Forelimb muscle (tissue), 1 donor: ENCODE measurements at regions not wholly inside any gene's neighbourhood (a gene's known extent, or its start where the extent isn't known, plus 50 kb on each side); places are given as distances from the start of the nearest gene placed in this dataset.
A peak's percentile ranks its signal among the peaks of the same experiment; 100 is the strongest.

Experiments
- DNase-seq: peaks from one replicate; pipeline ENCODE4 v3.0.0-alpha.2; 2013; ENCODE audit warnings: low read depth

GRCh38 chr18:29083545-29083944 is 906.6 kb upstream of the CDH2 start:
- DNase-seq, result peak; percentile 28

DNA sequence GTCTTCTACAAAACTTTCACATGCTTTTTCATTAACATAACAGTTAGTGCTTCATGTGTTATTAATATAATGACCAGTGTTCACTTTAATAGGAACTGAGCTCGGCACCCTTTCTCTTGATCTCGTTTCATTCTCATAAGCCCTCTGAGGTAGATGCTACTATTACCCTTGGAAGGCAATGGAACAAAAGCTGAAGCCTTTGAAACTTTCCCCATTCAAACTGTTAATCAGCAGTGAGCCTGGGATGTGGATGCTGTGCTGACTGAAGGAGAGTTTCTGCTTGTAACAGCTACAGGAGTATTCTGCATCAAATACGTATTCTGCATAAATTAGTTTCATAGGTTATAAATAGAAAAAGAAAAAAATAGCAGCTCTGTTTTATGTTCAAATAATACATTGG is 904.0 kb upstream of the CDH2 start:
- DNase-seq, result no peak

- DNase-seq, result no peak
These were observed 901.3 kb upstream of the CDH2 start for GRCh38 chr18:29078273-29078672.

DNA sequence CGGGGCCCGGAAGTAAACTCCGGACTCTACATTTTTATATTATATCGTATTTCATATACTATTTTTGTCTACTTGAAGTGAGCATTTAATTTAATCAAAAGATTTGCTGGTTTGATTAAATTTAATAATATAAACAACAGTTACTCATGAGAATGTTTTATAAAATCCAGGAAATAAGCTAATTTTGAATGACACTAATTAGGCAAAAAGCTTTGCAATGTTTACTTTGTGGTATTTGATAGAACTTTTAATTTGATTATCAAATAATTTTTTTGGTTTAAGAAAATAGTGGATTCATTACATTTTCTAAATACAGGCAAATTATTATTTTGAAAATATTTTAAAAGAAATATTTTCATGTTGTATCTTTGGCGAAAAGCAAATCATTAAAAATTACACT is 900.4 kb upstream of the CDH2 start:
- no peak for DNase-seq

DNA sequence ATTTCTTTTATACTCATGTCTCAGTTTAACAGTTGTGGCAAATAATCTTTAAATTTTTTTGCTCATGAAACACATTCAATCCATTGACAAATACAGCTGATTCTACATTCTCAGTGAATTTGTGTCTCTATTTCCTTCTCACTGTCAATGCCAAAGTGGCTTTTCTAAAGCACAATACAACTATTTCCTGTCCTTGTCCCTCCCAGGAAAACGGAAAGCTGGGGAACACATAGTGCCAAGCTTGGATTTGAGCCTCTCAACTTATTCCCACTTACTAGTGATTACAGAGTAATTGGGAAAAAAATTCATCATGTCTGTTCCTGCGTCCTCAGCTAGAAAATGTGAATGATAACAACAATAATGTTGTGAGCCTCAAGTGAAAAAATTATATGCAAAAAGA is 899.7 kb upstream of the CDH2 start:
- DNase-seq, result no peak

DNA sequence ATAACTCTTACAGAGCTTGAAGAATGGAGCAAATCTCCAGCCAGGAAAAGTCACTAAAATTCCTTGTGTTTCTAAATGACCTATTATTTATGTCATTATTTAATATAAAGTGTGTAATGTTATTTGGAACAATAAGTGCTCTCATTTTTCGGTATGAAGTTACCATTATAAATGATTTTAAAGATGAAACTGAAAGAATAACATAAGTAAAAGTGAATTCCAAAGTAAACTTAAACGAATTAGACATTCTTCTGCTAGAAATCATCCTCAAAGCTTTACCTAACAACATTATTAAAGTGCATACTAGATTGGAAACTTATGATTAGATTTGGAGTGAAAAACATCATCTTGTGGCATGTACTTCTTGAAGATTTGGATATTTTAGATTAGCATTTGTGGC is 897.2 kb upstream of the CDH2 start:
- DNase-seq, result no peak

DNA sequence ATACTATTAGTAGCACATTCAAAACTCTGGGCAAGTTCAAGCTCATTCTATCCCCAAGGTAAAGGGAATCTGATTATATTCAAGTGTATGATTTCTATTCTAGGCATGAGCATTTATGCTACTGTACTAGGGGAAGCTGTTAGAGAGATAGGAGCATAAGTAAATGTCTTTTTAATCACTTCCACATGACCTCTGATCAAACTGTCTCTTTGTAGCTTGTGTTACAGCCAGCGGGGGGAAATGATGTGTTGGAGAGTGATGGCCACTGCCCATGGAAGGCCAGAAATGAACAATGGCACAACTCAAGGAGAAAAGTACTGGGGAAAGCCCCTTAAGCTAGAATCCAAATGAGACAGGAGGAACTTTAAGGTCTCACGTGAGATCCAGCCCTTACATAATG is 894.9 kb upstream of the CDH2 start:
- no peak for DNase-seq

DNA sequence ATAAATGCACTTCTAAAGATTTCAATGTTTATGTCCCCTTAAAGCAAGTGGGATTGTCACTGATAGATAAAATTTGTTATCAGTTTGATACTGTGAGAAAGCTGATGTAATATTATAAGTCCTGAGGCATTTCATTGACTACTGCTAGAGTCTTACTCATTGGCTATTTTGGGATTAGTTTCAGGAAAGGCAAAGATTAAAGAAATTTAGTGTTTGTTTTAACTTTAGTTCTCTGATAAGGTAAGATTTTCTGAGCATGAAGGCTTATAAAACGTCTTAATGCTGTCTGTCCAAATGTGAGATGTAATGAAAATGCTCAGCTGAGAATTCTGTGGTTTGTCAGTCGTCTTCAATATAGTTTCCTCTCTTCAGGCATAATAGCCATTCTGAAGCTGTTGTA is 886.4 kb upstream of the CDH2 start:
- DNase-seq, result no peak

DNA sequence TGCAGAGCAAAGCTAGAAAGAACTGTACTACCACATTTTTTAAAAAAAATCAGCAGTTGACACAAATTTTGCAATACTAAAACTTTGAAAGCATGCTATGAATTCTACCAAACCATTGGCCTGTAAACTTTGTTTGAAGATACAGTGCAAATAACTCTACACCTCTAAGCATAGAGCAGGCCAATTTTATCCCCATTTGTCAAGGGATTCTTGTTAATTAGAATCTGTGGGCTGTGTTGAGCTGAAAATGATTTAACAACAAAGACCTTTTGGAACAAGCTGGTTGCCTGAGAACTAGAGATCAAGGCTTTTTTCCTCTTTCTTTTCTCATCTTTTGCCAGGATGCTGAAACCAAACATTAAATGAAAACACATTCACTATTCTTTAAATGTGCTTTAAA is 886.0 kb upstream of the CDH2 start:
- no peak for DNase-seq

GRCh38 chr18:29060349-29060748 is 883.4 kb upstream of the CDH2 start:
- DNase-seq, result no peak

DNA sequence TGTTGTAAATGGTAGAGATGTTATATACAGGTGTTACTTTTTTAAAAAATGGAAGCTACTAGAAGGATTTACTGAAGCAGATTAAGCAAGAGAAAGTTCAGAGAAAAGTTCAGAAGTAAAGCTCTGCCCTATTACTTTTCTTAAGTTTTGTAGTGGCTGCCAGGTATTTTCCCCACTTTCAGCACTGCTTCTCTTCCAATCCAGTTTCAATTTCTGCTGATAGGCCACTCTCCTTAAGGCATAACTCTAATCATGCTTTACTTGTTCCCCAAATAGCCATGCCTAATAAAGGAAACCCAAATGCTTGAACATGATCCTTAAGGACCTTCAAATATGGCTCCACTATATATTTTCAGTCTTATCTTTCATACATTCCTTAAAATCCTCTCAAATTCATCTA is 880.8 kb upstream of the CDH2 start:
- DNase-seq, result no peak

- DNase-seq, result no peak
These were observed 879.9 kb upstream of the CDH2 start for GRCh38 chr18:29056800-29057199.

- DNase-seq, result no peak
These were observed 865.0 kb upstream of the CDH2 start for GRCh38 chr18:29041976-29042375.

- DNase-seq, result no peak
These were observed 857.4 kb upstream of the CDH2 start for GRCh38 chr18:29034113-29034856.

GRCh38 chr18:29028560-29028959 is 851.6 kb upstream of the CDH2 start:
- DNase-seq, result no peak

DNA sequence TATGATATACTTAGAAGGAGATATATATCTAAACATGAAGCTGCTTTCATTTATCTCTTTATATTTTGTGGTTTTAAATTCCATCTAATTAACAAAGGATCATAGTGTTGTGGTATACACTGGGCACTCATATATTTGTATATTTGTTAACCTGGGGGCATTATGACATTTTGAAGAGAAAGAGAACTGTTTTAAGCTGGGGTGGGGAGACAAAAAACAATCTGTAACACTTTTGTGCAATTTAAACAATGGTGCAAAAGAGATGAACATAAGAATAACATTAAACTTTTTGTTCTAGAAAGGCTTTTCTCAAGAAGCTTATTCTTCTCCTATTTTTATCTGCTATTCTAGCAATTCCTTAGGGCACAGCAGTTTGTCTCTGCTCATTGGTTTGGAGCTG is 842.0 kb upstream of the CDH2 start:
- no peak for DNase-seq

DNA sequence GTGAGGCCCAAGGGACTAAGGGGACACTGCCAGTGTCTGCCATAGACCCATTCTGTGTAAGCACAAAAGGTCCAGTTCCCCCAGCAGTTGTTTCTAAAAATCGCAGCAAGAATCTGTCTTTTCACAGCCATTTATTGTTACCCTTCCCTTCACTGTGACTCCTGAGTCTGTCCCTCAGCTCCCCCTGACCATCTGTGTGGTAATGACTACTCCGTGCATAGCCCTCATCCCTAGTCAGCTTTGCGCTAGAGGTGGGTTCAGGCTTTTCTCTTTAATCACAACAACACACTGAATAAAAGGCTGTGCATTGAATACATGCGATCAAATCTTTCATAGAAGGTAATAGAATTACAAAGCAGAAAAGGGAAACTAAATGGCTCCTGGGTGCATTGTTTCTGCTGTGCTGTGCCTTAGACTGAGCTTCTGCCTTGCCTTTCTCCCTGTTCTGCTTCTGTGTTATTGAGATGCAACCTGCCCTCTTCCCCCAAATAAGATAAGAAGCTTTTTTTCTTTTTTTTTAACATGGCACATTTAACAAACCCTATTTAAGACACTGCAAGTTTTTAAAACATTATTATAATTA is 836.0 kb upstream of the CDH2 start:
- no peak for DNase-seq

- DNase-seq, result no peak
These were observed 835.4 kb upstream of the CDH2 start for GRCh38 chr18:29012364-29012763.

GRCh38 chr18:29009250-29009803 is 832.4 kb upstream of the CDH2 start:
- no peak for DNase-seq

GRCh38 chr18:29008809-29009208 is 831.9 kb upstream of the CDH2 start:
- no peak for DNase-seq

DNA sequence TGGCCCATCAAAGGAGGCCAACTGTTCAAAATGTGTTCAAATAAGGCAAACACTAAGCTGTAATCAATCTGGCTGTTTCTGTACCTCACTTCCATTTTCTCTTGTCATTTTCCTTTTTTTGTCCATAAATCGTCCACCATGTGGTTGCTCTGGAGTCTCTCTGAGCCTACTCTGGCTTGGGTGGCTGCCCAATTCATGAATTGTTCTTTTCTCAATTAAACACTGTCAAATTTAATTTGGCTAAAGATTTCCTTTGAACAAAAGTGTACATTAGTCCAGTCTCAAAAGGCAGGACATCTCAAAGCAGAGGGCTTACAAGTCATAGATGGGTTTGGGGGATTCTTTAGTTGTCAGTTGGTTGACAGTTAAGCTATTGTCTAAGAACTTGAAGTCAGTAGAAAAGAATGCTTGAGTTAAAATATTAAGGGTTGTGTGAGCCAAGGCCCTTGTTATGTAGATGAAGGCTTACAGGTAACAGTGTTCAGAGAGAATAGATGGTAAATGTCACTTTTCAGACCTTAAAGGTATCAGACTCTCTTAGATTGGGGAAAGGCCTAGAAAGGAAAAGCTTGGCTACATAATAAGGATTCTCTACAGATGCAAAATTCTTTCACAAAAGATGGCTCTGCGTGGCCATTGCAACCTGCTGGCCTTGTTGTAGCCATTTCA is 831.2 kb upstream of the CDH2 start:
- no peak for DNase-seq

DNA sequence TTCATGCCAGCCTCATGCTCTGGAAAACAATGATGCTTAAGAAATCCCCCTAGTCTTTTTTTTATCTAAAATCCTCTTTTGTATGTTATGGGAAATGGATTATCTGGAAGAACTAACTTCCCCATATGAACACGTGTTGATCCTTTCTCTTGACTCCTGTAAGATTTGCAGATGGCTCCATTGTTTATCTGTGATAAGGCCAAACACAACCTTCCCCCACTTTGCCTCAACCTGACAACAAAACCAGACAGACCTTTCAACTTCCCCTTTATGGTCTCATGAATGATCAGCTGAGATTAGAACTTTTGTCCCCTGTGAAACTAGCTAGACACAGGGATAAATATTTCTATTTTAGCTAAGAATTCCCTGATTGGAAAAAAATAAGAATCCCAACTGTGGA is 828.0 kb upstream of the CDH2 start:
- no peak for DNase-seq

- DNase-seq, result no peak
These were observed 826.3 kb upstream of the CDH2 start for GRCh38 chr18:29003194-29003593.
